ENCODE measurements at regions not wholly inside any gene's neighbourhood (a gene's known extent, or its start where the extent isn't known, plus 50 kb on each side); places are given as distances from the start of the nearest gene placed in this dataset.
"Not testable (repeated sequence)": the region's sequence is repeated elsewhere in the genome, so short reads cannot be mapped to it uniquely, and the experiment has no call there.

GRCh38 chr10:44278837-44279324 is 106.0 kb downstream of the CXCL12 start:
- Histone ChIP-seq H3K9me2 (no peaks in the 10 kb centered on the region), H2AFZ (ENCODE audit: low read depth) (no peak overlapping the region), H3K36me3 (replicated peaks in 1 of 2; ENCODE audit: control insufficient read depth in 1 of 2, insufficient read depth in 2 of 2, low read length in 1 of 2) (no peaks in the 10 kb centered on the region), H3K9ac (no peak overlapping the region), H3K4me2 (no peak overlapping the region), H3K9me3 (no peaks in the 10 kb centered on the region), H3K27ac (ENCODE audit: low read depth in 2 of 2, low read length in 1 of 2) (peak overlapping the region in 1 of 2 experiments; percentile 87; a peak in 3 of 4 replicates), H3F3A (replicated peaks; ENCODE audit: insufficient read depth) (peaks cover 8% of the 10 kb centered on the region), H3K79me2 (ENCODE audit: insufficient read depth) (no peaks in the 10 kb centered on the region), H3K4me1 (ENCODE audit: control insufficient read depth in 1 of 2, insufficient read depth in 2 of 2, low read depth in 1 of 2, low read length in 1 of 2) (peaks cover 0 to 34% of the 10 kb centered on the region in 2 experiments; a peak in 2 of 4 replicates), H3K27me3 (ENCODE audit: insufficient read depth) (no peaks in the 10 kb centered on the region), H4K20me1 (ENCODE audit: insufficient read depth) (no peaks in the 10 kb centered on the region), H3K4me3 (ENCODE audit: low read depth in 2 of 2, low read length in 1 of 2) (no peak overlapping the region)
- CTCF ChIA-PET, result interaction anchor here (1.0 to 3.6 kb wide), 5 partner anchors 17 to 589 kb away, joined by 3 to 16 read pairs (median 4); no protein-coding TSS in a partner anchor
- DNase-seq, result peak; percentile 62
- POLR2A ChIA-PET, result interaction anchor here (0.6 to 0.7 kb wide), 2 partner anchors 84 to 247 kb away, joined by 4 read pairs; no protein-coding TSS in a partner anchor
- TF ChIP-seq EP300 (IDR thresholded peaks at IDR 0.05; ENCODE audit: borderline replicate concordance in 1 of 2, low read depth in 1 of 2, low read length in 1 of 2) (peak in 1 of 2 experiments; percentile 49; a peak in 1 of 4 replicates), NRF1 (IDR thresholded peaks at IDR 0.05; ENCODE audit: low read depth, low read length) (no peak), TCF12 (IDR thresholded peaks at IDR 0.05) (0 out of 2 replicates have a peak, but pooled peaks have one; percentile 13)
- WGBS (ENCODE audit: low lambda C conversion rate), result 0% methylated on average over 2 of the region's 5 CpGs

GRCh38 chr10:44268435-44268948 is 116.4 kb downstream of the CXCL12 start:
- H3K4me2 ChIP-seq; H3K9me3 ChIP-seq; H3K9me2 ChIP-seq; H3K4me3 ChIP-seq (ENCODE audit: low read depth in 2 of 2, low read length in 1 of 2); H2AFZ ChIP-seq (ENCODE audit: low read depth); H3K4me1 ChIP-seq (ENCODE audit: control insufficient read depth in 1 of 2, insufficient read depth in 2 of 2, low read depth in 1 of 2, low read length in 1 of 2); H3K36me3 ChIP-seq (replicated peaks in 1 of 2; ENCODE audit: control insufficient read depth in 1 of 2, insufficient read depth in 2 of 2, low read length in 1 of 2); H3K79me2 ChIP-seq (ENCODE audit: insufficient read depth); CTCF ChIA-PET; H3F3A ChIP-seq (replicated peaks; ENCODE audit: insufficient read depth); DNase-seq; POLR2A ChIA-PET; H3K27ac ChIP-seq (ENCODE audit: low read depth in 2 of 2, low read length in 1 of 2); H3K9ac ChIP-seq; H4K20me1 ChIP-seq (ENCODE audit: insufficient read depth); H3K27me3 ChIP-seq (ENCODE audit: insufficient read depth): not testable (repeated sequence)
- 56% methylated on average over 7 of the region's 16 CpGs for whole genome bisulfite sequencing (ENCODE audit: low lambda C conversion rate)

- DNase-seq, result no peak
- 25% methylated on average over 3 of the region's 3 CpGs for WGBS (ENCODE audit: low lambda C conversion rate)
These were observed 117.9 kb downstream of the CXCL12 start for GRCh38 chr10:44267007-44267406.

More at GRCh38 chr10:44267007-44267406, 117.9 kb downstream of the CXCL12 start:
- no peak overlapping the region for H3K9ac ChIP-seq
- no peaks in the 10 kb centered on the region for H3K9me2 ChIP-seq
- no peak overlapping the region for H3K4me3 ChIP-seq (ENCODE audit: low read depth in 2 of 2, low read length in 1 of 2)
- H3K27me3 ChIP-seq (ENCODE audit: insufficient read depth), result no peaks in the 10 kb centered on the region
- H2AFZ ChIP-seq (ENCODE audit: low read depth), result no peak overlapping the region
- H3K79me2 ChIP-seq (ENCODE audit: insufficient read depth), result no peaks in the 10 kb centered on the region
- no peaks in the 10 kb centered on the region for H4K20me1 ChIP-seq (ENCODE audit: insufficient read depth)
- H3F3A ChIP-seq (replicated peaks; ENCODE audit: insufficient read depth), result no peaks in the 10 kb centered on the region
- H3K4me1 ChIP-seq (ENCODE audit: control insufficient read depth in 1 of 2, insufficient read depth in 2 of 2, low read depth in 1 of 2, low read length in 1 of 2), result peaks cover 0 to 16% of the 10 kb centered on the region in 2 experiments; a peak in 2 of 4 replicates
- ChIA-PET CTCF (interaction anchor here (0.9 kb wide), 1 partner anchor 129 kb away, joined by 3 read pairs; no protein-coding TSS in a partner anchor), POLR2A (no interaction called here)
- no peaks in the 10 kb centered on the region for H3K9me3 ChIP-seq
- H3K27ac ChIP-seq (ENCODE audit: low read depth in 2 of 2, low read length in 1 of 2), result no peak overlapping the region
- H3K4me2 ChIP-seq, result no peak overlapping the region
- H3K36me3 ChIP-seq (replicated peaks in 1 of 2; ENCODE audit: control insufficient read depth in 1 of 2, insufficient read depth in 2 of 2, low read length in 1 of 2), result no peaks in the 10 kb centered on the region
- TF ChIP-seq MAX (IDR thresholded peaks at IDR 0.05; ENCODE audit: low read depth) (no peak), RCOR1 (IDR thresholded peaks at IDR 0.05; ENCODE audit: low read length) (no peak), YY1 (IDR thresholded peaks at IDR 0.05; ENCODE audit: low read depth) (no peak), NFIC (IDR thresholded peaks at IDR 0.05; ENCODE audit: borderline replicate concordance) (no peak), CTCF (IDR thresholded peaks at IDR 0.05) (no peak), JUND (IDR thresholded peaks at IDR 0.05) (no peak), USF1 (IDR thresholded peaks at IDR 0.05; ENCODE audit: borderline replicate concordance, low read depth) (no peak), NRF1 (IDR thresholded peaks at IDR 0.05; ENCODE audit: low read depth, low read length) (no peak), TEAD4 (IDR thresholded peaks at IDR 0.05; ENCODE audit: borderline replicate concordance, insufficient read depth) (no peak), MXI1 (IDR thresholded peaks at IDR 0.05; ENCODE audit: low read depth, low read length) (no peak), FOSL2 (IDR thresholded peaks at IDR 0.05; ENCODE audit: borderline replicate concordance, low read depth) (no peak), ELF1 (IDR thresholded peaks at IDR 0.05) (no peak), RAD21 (IDR thresholded peaks at IDR 0.05; ENCODE audit: low read length) (no peak), FOXJ3 (CRISPR knock-in tag; IDR thresholded peaks at IDR 0.05) (no peak), GABPA (IDR thresholded peaks at IDR 0.05; ENCODE audit: low read depth) (no peak)
